Stimulated activated CD4-positive, alpha-beta T cell treated with anti-CD3 and anti-CD28 coated beads, Interleukin-2, amount 100 ng/mL, for 48 hours (primary cell): ENCODE measurements at regions not wholly inside any gene's neighbourhood (a gene's known extent, or its start where the extent isn't known, plus 50 kb on each side); places are given as distances from the start of the nearest gene placed in this dataset.

ENCODE experiments used
- DNase-seq, 2 donors: peaks; one replicate each; pipeline ENCODE4 v3.0.0-alpha.2; 2020

DNA sequence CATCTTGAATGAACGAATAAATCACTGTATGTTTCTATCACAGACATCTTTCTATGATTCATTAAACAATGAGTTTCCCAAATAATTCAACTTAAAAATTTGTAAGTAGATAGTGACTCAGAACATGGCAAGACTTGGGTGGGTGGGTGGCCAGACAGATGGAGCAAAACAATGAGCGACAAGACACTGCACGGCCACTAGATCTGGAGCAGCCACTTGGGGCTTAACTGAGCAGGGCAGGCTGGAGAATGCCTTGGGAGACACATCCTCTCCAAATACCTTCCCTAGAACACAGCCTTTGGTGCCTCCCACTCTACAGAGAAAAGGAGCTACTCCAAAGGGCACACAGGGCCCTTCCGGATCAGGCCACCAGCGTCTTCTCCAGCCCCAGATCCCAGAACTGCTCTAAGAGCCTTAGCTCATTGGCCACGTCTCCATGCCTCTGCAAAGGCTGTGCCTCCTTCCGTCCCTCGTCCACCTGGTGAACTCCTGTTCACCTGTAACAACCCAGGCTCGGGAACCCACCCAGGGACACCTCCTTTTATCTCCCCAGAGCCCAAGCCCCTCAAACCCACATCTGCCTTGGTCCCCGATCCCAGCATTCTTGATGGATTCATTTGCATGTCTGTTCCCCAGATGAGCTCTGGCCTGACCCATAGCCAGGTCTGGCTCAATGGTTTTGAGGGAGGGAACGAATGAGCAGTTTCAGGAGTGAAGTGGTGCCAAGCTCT is 134.9 kb upstream of the IQSEC1 start:
- no peak for DNase-seq

DNA sequence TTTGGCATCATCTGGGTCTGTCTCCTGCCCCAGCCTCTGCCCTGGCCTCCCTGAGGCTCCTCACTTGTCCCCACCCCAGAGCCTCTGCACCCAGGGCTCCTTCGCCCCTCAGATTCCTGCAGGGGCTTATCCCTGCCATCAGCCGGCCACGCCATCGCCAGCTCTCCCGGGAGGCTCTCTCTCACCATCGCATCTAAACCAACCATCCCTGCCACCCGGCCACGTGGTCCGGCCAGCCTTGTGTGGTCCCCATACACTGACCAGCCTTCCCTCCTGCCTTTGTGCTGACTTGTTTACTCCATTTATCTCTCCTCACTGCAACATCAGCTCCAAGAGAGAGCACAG is 134.3 kb upstream of the IQSEC1 start:
- DNase-seq: no peak

DNA sequence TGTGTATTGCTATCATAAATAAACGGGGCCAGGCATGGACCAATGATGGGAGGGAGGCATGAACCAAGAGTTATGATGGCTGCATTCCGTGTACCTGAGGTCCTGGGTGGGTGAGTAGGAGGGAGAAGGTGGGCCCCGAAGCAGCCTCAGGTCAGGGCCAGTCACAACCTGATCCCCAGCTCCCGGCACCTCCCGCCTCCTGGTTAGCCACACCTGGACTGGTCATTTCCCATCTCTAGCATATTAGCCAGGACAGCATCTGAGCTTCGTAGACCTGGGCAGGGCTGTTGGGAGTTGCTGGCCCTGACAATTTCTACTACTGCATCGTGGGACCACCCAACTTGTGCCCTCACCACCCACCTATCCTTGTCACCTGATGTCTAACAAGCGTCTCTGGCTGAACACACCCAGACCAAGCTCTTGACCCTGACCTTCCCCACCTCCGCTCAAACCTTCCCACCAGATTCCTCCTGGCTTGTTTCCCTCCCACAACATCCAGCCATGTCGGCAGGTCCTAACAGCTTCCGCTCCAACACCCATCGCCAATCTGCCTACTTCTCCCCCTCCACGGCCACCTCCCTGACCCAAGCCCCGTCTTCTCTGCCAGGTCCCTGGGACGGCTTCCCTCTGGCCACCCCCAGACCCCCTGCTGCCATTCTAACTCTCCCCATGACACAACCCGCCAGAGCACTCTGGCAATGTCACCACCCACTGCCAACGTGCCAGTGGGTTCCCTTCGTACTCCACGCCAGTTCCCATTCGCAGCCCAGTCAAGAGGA is 133.8 kb upstream of the IQSEC1 start:
- DNase-seq: no peak

DNA sequence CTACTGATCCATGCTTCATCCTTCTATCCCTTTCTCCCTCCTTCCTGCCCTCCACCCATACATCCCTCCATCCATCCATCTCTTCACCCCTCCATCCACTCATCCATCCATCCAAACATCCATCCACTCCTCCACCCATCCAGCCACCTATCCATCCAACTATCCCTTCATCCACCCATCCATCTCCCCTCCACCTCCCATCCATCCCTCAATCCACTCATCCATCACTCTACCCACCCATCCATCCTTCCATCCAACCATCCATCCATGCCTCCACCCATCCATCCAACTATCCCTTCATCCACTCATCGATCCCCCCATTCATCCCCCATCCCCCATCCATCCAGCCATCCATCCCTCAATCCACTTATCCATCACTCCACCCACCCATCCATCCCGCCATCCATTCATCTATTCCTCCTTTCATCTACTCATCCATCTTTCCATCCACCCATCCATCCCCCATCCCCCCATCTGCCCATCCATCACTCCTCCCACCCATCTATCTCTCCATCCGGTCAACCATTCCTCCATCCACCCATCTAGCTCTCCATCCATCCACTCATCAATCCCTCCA is 132.4 kb upstream of the IQSEC1 start:
- no peak for DNase-seq

DNA sequence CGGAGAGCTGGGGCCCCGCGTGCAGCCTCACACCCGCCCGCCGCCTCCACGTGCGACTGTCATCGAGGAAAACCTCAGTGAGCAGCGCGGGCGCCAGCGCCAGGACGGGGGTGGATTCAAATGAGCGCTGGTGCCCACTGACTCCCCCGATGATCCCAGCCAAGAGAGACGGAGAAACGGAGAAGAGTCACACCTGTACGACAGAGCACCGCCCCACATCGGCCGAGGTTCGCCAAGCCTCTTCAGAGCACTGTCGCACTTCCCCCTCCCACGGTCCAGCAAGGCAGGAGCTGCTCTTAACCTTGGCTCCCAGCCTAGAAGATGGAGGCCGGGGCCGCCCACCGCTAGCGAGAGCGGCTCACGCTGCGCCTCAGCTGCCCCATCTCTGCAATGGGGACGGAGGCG is 130.9 kb upstream of the IQSEC1 start:
- no peak for DNase-seq

DNA sequence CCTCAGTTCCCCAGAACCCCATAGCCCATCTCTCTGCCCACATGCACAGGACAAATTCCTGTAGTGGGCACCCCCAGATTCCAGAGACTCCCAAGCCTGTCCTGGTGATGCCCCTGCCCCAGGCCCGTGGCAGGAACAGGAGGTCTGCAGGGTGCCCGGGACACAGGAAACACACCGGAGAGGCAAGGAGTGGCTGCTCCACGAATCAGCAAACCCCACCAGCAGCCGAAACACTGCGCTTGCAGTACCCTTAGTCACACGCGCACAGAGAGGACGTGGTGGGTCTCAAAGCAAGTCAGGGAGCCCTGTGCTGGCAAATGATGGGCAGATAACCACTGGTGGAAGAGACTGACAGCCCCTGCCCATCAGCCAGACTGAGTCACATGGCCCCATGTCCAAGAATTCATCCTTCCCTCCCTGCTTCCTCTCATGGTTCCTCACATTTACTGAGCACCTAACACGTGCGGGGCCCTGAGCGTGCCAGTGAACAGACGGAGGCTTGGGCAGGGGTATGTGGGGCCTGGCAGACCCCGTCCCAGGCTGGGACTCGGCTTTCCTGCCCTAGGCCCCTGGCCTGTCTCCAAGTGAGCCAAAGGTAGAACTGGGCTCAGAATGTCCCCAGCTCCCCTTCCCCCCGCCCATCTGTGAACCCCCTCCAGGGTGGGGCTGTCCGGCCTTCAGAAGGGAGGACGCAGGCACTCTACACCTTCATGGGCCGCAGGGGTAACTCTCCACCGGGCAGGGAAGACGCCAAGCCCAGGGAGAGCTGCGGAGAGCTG is 130.4 kb upstream of the IQSEC1 start:
- DNase-seq: no peak

DNA sequence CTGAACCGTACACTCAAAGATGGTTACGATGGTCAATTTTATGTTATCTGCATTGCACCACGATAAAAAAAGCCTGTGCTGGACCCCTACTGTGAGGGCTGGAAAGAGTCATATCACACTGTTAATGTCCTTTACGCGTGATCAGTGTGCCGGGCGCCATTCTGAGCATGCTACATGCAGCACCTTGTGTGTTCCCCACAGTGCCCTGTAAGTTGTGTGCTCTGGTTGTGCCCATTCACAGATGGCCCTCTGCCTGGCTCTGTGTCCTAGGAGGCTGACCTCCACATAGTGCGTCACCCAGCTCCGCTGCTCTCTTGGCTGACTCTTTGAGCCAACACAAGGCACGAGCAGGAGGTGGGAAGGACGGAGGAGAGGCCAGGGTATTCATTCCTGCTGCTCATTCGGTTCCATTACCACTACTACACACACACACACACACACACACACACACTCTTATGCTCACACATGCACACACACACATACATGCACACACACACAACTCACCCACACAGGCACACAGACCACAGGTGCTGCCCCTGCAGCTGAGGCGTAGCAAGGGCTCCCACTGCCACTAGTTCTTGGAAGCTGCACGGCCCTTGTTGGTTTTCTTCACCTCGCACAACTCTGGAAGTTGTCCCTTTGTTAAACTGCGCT is 129.6 kb upstream of the IQSEC1 start:
- DNase-seq: no peak

DNA sequence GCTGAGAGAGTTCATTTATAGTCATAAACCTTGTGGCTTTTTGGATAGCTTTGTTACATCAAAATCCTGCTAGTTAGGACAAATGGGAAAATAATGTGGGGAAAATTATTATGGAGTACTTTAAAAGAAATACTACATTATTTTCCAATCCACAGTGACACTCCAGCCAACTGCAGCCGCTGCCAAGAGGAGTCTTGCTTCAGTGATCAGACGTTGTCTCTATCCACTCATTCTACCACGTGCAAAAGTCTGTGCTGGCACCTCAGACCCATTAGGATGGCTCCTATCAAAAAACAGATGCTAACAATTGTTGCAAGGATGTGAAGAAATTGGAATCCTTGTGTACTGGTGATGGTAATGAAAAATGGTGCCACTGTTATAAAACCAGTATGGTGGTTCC is 128.6 kb upstream of the IQSEC1 start:
- DNase-seq: no peak

DNA sequence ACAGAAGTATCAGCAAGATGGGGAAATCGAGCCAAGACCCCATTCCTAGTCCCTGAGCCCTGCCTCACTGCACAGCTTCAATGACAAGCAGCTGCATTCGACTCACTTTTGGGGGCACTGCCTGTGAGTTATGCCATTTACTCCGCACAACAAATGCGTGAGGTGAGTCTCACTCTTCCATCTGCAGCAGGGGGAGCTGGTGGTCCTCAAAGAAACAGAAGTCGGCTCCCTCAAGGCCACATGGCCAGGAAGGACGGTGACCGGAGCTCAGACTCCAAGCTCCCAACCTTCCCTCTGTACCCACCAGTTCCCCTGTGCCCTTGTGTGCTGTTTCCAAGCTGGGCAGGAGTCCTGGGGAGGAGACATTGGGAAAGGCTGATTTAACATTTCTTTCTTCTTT is 127.7 kb upstream of the IQSEC1 start:
- DNase-seq: no peak

DNA sequence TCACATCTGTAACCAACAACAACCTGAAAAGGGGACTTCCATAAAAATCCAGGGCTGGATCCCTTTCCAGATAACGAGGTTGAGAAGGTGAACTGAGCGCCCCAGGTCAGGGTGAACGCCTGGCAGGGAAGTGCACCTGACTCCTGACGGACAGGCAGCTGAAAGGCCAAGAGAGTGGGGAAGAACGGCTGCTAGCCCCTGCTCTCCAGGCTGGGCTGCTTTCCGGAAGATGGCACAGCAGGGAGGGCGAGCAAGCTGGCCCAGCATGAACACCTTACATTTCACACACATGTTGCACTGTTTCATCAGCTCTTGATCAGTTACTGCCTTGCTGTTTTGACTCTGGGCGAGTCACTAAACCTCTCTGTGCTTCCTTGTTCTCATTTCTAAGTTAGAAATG is 127.2 kb upstream of the IQSEC1 start:
- DNase-seq: no peak

DNA sequence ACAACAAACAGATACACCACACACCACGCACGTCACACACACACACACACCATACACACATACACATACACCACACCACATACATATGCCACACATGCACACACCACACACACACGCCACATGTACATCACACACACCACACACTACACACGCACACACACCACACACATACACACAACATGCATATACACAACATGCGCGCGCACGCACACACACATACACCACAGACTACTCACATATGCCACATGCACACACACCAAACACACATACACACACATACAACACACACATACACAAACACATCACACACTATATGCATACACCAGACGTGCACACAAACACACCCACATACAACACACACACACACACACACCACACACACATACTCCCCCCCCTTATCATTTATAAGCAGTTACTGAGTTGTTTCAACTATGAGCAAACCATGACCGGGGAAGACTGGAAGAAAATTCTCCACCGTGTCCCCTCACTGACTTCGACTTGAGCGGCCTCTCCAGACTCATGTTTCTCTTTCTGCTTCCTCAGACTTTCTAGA is 126.7 kb upstream of the IQSEC1 start:
- no peak for DNase-seq

DNA sequence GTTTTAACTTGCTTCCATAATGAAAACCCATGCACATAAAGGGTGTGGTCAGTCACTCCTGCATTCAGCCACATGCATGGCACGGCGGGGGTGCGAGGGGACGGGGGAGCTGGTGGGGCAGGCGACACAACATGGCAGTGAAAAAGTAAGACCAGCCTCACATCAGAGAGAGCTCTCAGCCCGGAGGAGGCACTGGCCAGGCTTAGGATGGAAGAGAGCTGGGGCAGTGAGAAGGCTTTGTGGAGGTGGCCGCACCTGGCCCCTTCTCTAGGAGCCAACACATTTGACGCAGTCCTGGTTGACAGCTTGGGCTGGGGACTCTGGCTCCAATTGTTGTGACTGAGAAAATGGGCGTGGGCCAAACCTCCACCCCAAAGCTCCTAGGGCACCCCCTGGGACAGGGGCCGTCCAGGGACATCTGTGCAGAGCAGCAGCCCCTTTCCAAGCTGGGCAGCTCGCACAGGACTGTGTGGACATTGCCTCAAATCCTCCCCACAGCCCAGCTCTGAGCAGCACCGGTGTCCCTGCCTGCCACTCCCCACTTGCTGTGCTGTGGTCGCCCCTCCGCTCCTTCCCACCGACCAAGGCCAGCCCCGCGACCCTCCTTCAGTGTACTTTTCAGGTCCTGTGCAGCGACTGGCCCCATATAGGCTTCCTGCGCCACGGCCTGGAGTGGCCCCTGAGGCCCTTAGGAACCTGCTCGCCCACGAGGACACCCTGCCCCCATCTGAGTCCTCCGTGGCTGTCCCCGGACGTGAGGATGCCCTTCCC is 126.0 kb upstream of the IQSEC1 start:
- DNase-seq: no peak

DNA sequence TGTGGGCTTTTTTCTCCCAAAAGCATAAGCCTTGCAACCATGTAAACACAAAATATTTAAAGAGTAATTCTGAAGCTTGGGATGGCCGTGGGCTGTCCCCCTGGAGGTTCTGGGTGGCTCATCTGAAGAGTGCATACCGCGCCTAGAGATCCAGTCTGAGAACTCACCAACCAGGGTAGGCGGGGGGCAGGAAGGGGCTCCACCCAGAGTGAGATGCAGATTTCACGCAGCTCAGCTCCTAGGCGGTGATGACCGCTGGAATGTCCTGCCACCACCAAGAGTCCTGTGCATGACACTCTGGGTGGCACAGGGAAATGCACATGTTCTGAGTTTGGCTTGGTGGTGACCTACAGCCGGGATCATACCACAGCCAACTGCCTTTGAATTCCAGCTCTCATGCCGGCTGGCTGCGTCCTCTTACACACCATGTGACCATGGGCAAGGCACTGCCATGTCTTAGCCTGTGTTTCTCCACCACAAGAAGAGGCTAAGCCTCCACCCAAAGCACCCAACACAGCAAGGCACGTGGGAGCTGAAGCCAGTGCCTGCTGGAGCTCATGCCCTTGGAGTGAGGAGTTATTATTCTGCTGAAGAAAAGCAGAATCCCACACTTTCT is 125.1 kb upstream of the IQSEC1 start:
- DNase-seq: no peak

DNA sequence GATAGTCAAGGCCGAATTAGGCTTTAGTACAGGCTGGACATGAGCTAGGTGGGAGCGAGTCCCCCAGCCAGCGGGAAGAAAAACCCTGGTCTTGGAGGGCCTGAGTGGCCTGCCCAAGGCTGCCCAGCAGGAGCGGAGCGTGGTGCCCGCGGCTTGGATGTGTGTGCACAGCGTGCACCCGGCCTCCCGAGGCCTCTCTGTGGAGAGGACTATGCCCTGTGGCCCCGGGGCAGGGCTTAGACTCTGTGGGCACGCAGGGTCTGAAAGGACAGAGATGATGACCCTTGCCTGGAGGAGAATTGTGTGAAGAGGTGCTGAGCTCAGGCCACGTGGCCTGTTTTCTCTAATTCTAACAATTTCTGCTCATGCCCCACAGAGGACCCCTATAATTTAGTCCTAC is 124.6 kb upstream of the IQSEC1 start:
- DNase-seq: no peak

DNA sequence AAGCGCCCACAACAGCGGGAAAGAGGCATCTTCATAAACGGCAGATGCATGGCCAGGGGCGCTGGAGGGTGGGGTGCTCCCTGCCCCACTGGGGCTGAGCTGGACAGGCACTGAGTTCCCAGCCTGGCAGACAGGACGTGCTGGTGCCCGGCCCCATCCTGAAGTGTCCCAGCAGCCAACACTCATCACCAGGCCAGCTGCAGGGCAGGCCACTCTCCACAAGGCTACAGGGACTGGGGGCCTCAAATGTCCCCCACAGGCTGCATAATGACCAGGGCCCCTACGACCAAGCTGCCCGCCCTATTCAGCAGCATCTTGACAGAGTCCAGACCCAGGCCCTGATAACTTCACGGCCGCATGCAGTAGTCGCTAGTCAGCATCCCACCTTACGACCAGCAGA is 124.1 kb upstream of the IQSEC1 start:
- no peak for DNase-seq

DNA sequence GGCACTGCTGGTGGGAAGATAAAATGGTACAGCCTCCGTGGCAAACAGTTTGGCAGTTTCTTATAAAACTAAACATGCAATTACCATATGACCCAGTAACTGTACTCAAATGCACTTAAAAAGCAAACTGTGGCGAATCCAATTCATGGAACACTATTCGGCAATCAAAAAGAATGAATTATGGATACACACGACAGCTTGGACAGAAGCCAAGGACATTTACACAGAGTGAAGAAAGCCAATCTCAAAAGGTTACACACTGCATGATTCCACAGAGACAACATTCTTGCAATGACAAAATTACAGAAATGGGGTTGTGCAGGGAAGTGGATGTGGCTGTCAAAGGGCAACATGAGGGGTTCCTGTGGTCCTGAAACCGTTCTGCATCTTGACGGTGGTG is 122.1 kb upstream of the IQSEC1 start:
- no peak for DNase-seq

DNA sequence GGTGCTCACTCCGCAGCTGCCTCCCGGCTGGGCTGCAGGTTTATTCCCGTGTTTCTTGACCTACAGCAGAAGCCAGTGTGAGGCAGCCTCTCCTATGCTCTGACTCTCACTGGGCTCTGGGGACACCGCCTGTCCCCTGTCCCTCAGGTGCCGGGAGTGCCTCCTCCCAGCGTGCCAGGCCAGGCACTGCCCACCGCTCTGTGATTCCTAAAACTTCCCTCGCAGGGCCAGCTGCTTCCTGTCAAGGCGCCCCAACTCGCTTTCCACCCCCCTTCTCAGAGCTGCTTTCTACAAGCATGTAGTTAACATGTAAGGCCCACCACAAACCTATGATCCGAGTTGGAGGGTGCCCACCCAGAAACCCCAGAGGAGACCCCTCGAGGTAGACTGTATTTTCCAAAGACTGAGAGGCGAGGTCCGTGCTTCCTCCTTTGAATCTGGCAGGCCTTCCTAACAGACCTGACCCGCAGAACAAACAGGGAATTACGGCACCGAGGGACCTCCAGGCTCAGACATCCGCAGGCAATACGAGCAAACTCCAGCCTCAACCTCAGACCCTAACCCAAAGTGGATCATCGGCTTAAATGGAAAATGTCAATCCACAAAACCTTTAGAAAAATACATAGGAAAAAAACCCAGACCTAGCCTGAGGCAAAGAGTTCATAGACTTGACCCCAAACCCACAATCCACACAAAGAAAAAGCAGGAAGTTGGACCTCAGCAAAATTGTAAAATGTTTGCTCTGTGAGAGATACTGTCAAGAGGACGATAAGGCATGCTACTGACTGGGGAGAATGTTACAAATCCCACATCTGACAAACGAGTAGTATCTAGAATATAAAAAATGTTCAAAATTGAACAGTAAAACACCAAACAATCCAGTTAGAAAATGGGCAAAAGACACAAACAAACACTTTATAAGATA is 121.3 kb upstream of the IQSEC1 start:
- DNase-seq: no peak

DNA sequence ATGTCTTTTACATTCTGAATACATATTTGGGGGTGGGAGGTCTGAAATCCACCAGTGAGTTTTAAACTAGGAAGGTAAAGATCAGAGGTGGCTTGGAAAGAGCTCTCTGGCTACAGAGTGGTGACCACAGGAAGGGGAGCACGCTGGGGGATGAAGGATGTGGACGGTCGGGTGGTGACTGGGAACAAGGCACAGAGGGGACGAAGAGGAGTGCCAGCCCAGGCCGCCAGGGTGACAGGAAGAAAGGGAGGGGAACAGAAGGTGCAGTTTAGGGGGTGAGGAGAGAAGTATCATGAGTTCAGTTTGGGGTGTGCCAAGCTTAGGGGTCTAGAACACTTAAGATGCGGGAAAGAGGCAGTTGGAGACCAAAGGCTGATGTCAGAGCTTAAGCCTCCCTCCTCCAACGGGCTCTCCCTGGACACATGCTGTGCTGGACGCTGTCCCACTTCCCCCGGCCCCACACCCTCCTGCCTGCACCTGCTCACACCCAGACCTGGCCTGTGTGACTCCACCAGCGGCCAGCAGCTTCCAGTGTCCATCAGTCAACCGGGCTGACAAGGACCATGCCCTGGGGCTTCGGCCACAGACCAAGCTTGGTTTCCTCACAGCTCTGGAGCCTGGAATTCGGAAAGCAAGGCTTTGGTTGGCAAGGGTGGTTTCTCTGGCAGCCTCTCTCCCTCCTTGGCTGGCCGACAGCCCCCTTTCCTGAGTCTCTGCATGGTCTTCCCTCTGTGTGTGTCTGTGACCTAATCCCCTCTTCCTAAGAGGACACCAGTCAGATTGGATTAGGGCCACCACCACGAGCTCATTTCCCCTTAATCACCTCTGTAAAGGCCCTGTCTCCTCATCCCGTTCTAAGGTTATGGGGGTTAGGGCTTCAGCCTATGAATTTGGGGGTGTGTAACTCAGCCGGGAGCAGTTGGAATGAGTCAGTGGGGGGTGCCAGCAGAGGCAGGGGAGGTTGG is 120.4 kb upstream of the IQSEC1 start:
- DNase-seq: no peak
